ENCODE measurements at regions not wholly inside any gene's neighbourhood (a gene's known extent, or its start where the extent isn't known, plus 50 kb on each side); places are given as distances from the start of the nearest gene placed in this dataset.

DNA sequence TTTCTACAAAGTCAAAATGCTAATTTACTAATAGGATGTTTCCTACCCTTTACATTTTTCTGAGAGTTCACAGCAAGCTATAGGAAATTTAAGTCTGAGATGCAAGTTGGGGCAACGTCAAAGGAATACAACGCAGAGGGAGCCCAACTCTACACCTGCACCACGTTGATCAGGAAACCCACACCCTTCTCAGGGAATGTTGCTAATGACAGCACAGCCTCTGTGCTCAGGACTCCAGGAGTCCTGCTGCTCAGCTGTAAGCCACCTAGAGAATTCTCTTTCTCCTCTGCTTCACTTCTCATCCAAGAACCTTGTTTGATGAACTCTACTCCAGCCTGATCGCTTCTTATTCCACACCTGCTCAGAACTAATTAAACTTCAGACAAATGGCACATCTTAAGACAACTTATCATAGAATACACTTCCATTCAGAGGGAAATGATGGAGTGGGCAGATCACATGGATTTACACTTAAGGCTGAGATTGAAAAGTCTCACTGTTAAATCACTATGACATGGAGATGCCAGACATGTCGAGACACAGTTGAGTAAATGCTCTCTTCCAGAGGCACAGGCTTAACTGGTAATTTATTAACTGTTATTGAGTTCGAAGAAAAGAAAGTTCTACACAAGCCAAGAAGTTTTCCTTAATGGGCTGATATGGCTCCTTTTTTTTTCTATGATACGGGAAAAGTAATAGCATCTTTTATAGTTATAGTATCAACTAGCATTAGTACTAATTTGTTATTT is 811.6 kb upstream of the ARGLU1 start:
- no peak for DNase-seq (ENCODE audit: low read depth)

GRCh38 chr13:107376341-107377125 is 808.6 kb upstream of the ARGLU1 start:
- no peak for DNase-seq (ENCODE audit: low read depth)

GRCh38 chr13:107375701-107376340 is 807.9 kb upstream of the ARGLU1 start:
- no peak for DNase-seq (ENCODE audit: low read depth)

GRCh38 chr13:107374038-107374437 is 806.1 kb upstream of the ARGLU1 start:
- no peak for DNase-seq (ENCODE audit: low read depth)

DNA sequence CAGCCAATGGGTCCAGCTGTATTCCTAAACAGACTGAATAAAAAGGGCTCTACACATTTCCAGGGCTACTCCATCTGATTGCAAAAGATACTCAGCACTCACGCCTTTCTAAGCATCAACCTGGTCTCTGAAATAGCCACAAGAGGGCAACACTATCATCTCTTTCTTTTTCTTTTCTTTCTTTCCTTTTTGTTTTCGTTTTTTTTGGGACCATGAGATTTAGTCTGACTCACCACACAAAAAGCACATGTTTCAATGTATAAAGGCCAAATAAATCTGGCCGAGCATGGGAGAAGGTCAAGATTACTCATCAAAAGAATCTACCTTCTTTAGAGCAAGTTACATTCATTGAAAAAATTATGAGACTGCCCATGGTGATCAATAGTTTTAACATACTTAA is 805.6 kb upstream of the ARGLU1 start:
- DNase-seq (ENCODE audit: low read depth), result no peak

GRCh38 chr13:107370015-107370785 is 802.3 kb upstream of the ARGLU1 start:
- no peak for DNase-seq (ENCODE audit: low read depth)

DNA sequence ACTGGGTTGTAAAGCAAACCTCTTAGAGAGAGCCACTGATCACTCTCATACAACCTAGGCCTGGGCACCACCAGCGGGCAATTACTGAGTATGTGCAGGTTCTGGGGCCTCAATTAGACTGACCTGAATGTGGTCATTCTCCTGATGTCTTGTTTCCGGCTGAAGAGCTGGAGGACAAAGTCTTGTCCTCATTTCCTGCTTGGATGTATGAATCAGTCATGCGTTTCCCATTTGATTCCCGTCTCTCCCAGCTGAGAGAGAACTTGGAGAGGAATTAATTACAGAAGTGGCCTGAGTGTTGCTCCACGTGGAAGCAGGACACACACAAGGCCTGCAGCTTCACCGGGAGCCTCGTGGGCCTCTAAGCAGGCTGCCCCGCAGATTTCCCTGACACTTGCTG is 799.3 kb upstream of the ARGLU1 start:
- no peak for DNase-seq (ENCODE audit: low read depth)

- no peak for DNase-seq (ENCODE audit: low read depth)
These were observed 797.7 kb upstream of the ARGLU1 start for GRCh38 chr13:107365466-107366215.

GRCh38 chr13:107364658-107365057 is 796.7 kb upstream of the ARGLU1 start:
- DNase-seq (ENCODE audit: low read depth), result no peak

GRCh38 chr13:107361666-107362065 is 793.7 kb upstream of the ARGLU1 start:
- DNase-seq (ENCODE audit: low read depth), result no peak

DNA sequence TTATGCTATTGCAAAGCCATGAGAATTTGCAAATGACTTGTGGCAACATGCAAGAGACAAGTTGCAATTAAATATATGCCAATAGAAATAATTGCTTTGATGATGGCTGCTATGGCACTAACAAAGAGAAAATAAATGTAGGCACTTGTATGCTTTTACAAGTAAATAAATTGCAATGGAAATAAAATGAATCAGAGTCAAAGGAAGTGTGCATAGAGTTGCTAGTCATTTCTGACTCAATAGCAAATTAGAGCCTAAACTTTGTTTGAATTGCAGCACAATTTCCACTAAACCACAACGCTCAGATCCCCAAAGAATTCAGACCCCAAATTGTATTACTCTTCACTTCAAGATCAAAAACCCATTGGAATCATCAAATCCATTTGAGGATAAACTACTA is 792.1 kb upstream of the ARGLU1 start:
- DNase-seq (ENCODE audit: low read depth), result no peak

GRCh38 chr13:107358866-107359265 is 790.9 kb upstream of the ARGLU1 start:
- no peak for DNase-seq (ENCODE audit: low read depth)

GRCh38 chr13:107351305-107351704 is 783.4 kb upstream of the ARGLU1 start:
- no peak for DNase-seq (ENCODE audit: low read depth)

- no peak for DNase-seq (ENCODE audit: low read depth)
These were observed 781.0 kb upstream of the ARGLU1 start for GRCh38 chr13:107348925-107349324.

GRCh38 chr13:107348471-107348870 is 780.5 kb upstream of the ARGLU1 start:
- no peak for DNase-seq (ENCODE audit: low read depth)

DNA sequence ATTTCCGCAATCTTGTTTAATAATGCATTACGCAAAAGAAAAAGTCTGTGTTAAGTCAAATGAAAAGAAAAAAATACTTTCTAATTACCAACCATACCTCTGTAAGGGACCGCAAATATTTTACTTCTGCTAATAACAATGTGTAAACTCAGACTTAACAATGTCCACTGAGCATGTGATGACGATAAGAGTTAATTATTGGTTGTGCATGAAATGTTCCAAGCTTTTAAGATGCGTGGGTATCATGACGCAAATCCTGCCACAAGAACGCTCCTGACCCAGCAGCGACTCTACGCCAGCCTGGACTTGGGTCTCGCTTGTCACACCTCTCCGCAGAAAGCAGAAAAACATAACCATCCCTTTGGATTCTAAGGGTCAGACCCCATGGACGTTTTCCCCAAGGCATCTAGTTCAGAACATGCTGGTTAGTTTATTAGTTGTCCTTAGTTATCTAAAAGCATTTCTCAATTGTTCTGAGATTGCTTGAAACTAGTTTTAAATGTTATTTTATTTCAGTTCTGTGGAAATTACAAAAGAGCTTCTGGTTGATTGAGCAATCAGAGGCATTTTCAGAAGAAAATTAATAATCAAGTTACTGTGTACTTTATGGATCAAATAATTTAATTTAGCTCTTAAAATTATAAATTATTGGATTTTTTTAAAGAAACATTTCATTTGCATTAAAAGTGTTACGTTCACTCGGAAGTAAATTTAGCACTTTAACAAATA is 779.9 kb upstream of the ARGLU1 start:
- no peak for DNase-seq (ENCODE audit: low read depth)

GRCh38 chr13:107342747-107343146 is 774.8 kb upstream of the ARGLU1 start:
- DNase-seq (ENCODE audit: low read depth), result no peak

DNA sequence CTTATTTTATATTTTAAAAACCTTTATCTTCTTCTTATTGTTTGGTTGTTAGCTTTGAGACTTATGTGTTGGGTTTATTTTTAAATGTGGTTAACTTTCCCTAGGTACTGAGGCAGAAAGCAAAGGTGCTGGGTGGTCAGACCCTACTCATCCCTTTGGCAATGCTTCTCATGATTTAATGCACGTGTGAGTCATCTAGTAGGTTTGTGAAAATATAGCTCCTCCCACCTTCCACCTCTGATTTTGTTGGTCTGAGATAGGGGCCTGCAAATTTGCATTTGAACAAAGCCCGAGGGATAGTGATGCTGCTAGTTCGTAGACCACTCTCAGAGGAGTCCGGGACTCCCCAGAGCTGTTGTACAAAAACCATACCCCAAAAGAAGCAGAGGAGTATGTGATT is 771.3 kb upstream of the ARGLU1 start:
- DNase-seq (ENCODE audit: low read depth), result no peak

GRCh38 chr13:107332188-107332587 is 764.3 kb upstream of the ARGLU1 start:
- no peak for DNase-seq (ENCODE audit: low read depth)

GRCh38 chr13:107331359-107331758 is 763.4 kb upstream of the ARGLU1 start:
- no peak for DNase-seq (ENCODE audit: low read depth)

DNA sequence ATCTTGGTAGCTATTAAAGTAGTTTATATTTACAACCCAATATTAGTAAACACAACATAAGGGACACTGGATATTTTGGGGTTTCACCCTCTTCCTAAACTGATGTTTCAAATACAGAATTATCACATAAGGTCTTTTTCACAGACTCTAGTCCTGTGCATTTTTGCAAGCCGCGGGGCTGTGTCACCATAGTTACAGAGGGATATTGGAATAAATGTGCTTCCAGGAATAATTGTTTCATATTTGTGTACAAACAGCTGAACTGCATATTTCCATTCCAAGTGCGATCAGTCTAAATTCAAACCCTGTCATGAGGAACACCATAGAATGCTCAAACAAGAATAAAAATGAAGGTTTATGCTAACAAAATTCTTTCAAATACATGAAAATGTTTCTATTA is 762.5 kb upstream of the ARGLU1 start:
- DNase-seq (ENCODE audit: low read depth), result no peak

Data from stimulated activated CD4-positive, alpha-beta T cell treated with anti-CD3 and anti-CD28 coated beads, Interleukin-2, amount 100 ng/mL, for 4 hours (primary cell).